Endothelial cell of umbilical vein (primary cell): ENCODE measurements at regions not wholly inside any gene's neighbourhood (a gene's known extent, or its start where the extent isn't known, plus 50 kb on each side); places are given as distances from the start of the nearest gene placed in this dataset.

Source experiments
- BruUV-seq: library from RNA; stranded (reverse); fragments of 400-500 nt; replicated peaks from 2 replicates; lab custom pipeline; 2021; lab: Mats Ljungman, UMichigan
- CTCF ChIA-PET: fragments of 300-600, 350-600 bp; sonication (Branson Sonifier 250); formaldehyde crosslinking; loops from one replicate; lab custom pipeline; 2021; ENCODE audit warnings: antibody characterized with exemption, inconsistent platforms; lab: Charles Lee
- POLR2A ChIA-PET: fragments of 300-600, 350-600 bp; sonication (Branson Sonifier 250); formaldehyde crosslinking; loops from one replicate; lab custom pipeline; 2021; ENCODE audit warnings: antibody characterized with exemption, inconsistent platforms; lab: Charles Lee
- DNase-seq: peaks from one replicate; pipeline ENCODE4 v3.0.0-alpha.2; 2011; ENCODE audit warnings: low read depth, low spot score
- FAIRE-seq: peaks from 2 replicates; lab custom pipeline; 2011; peaks lifted over from hg19 to GRCh38; lab: Jason Lieb, UNC
- H2AFZ ChIP-seq: 2 replicates; pipeline ENCODE4 v1.6.0; 2012; ENCODE audit warnings: low read depth, low read length, control low read depth, inconsistent platforms
- H3K27ac ChIP-seq: 2 replicates; pipeline ENCODE4 v1.5.1; 2011; ENCODE audit warnings: low read depth, mild to moderate bottlenecking, control low read depth, low read length, moderate library complexity; ENCODE audit not compliant: insufficient read depth
- H3K27me3 ChIP-seq, 2 experiments: 2 replicates each; pipeline versions ENCODE4 v1.6.0 to v1.6.1; 2011; ENCODE audit warnings: low read length in 2 of 2, mixed read lengths in 1 of 2; ENCODE audit not compliant: control insufficient read depth in 2 of 2, insufficient read depth in 2 of 2
- H3K36me3 ChIP-seq, 2 experiments: 2 replicates in 1 of 2; 3 replicates in 1 of 2; pipeline ENCODE4 v1.5.1; 2011; ENCODE audit warnings: low read length in 2 of 2, mild to moderate bottlenecking in 1 of 2, moderate library complexity in 1 of 2; ENCODE audit not compliant: control insufficient read depth in 2 of 2, insufficient read depth in 2 of 2; ENCODE audit errors: extremely low read depth in 1 of 2
- H3K4me1 ChIP-seq: 3 replicates; pipeline ENCODE4 v1.5.1; 2011; ENCODE audit warnings: mild to moderate bottlenecking, low read length; ENCODE audit not compliant: control insufficient read depth, insufficient read depth; ENCODE audit errors: extremely low read depth
- H3K4me2 ChIP-seq: 2 replicates; pipeline ENCODE4 v1.6.1; 2011; ENCODE audit warnings: low read length, control low read depth, mixed read lengths; ENCODE audit not compliant: insufficient read depth
- H3K4me3 ChIP-seq, 3 experiments: fragments of 200-600 bp in 1 of 3; sonication (generic), shearing (Covaris generic) in 1 of 3; replicated peaks in 1 of 3; 2 replicates each; pipeline ENCODE4 v1.5.1; 2011 to 2016; ENCODE audit warnings: control low read depth in 3 of 3, low read length in 3 of 3, mild to moderate bottlenecking in 2 of 3, inconsistent platforms in 1 of 3, low read depth in 1 of 3, moderate library complexity in 1 of 3; ENCODE audit not compliant: insufficient read depth in 1 of 3
- H3K79me2 ChIP-seq: 2 replicates; pipeline ENCODE4 v1.6.0; 2012; ENCODE audit warnings: low read length, inconsistent platforms; ENCODE audit not compliant: control insufficient read depth, insufficient read depth
- H3K9ac ChIP-seq: replicated peaks from 2 replicates; pipeline ENCODE3; 2011; ENCODE audit warnings: low read length, control low read depth; ENCODE audit not compliant: insufficient read depth; ENCODE audit errors: extremely low read depth
- H3K9me1 ChIP-seq: replicated peaks from 3 replicates; pipeline ENCODE4 v1.6.0; 2011; ENCODE audit warnings: mild to moderate bottlenecking, low read length; ENCODE audit not compliant: control insufficient read depth, insufficient read depth; ENCODE audit errors: extremely low read depth
- H3K9me3 ChIP-seq: replicated peaks from 2 replicates; pipeline ENCODE4 v1.5.1; 2012; ENCODE audit warnings: low read length, inconsistent platforms; ENCODE audit not compliant: control insufficient read depth, insufficient read depth
- H4K20me1 ChIP-seq: replicated peaks from 2 replicates; pipeline ENCODE3; 2011; ENCODE audit warnings: mild to moderate bottlenecking, low read length; ENCODE audit not compliant: control insufficient read depth, insufficient read depth; ENCODE audit errors: extremely low read depth
- CTCF ChIP-seq, 2 donors: IDR thresholded peaks; 1 replicate in 1 of 2; 2 replicates in 1 of 2; pipeline ENCODE4 v1.5.1; 2011; ENCODE audit warnings: low read length in 2 of 2, mild to moderate bottlenecking in 2 of 2, moderate library complexity in 2 of 2, control low read depth in 1 of 2, inconsistent platforms in 1 of 2, low read depth in 1 of 2; ENCODE audit not compliant: insufficient read depth in 1 of 2; ENCODE audit errors: extremely low read depth in 1 of 2
- EZH2 ChIP-seq: IDR thresholded peaks from 2 replicates; pipeline ENCODE4 v1.6.1; 2012; ENCODE audit warnings: borderline replicate concordance, low read depth, mild to moderate bottlenecking, moderate library complexity, low read length, inconsistent platforms; ENCODE audit not compliant: severe bottlenecking
- FOS ChIP-seq: IDR thresholded peaks from 2 replicates; pipeline ENCODE4 v1.6.1; 2011; ENCODE audit warnings: mild to moderate bottlenecking, low read length, moderate library complexity, borderline replicate concordance; ENCODE audit not compliant: insufficient read depth
- GATA2 ChIP-seq: IDR thresholded peaks from 2 replicates; pipeline ENCODE4 v1.7.0; 2011; ENCODE audit warnings: low read depth, mild to moderate bottlenecking, moderate library complexity, mixed read lengths, low read length; ENCODE audit not compliant: insufficient read length, insufficient read depth
- MAX ChIP-seq: IDR thresholded peaks from 2 replicates; pipeline ENCODE4 v1.6.1; 2011; ENCODE audit not compliant: insufficient read depth, insufficient read length
- POLR2AphosphoS5 ChIP-seq: IDR thresholded peaks from 2 replicates; pipeline ENCODE4 v1.6.1; 2012; ENCODE audit warnings: low read depth, mild to moderate bottlenecking, control low read depth, low read length, moderate library complexity; ENCODE audit not compliant: insufficient read depth
- dilution Hi-C: fragments of 300-500 bp; cut with MboI; formaldehyde crosslinking; loops from one replicate; pipeline ENCODE4 v1.15.0; 2019; ENCODE audit warnings: low sequenced_read_pairs; ENCODE audit not compliant: extremely low pct_ligation_motif_present
- intact Hi-C: fragments of 100-400 bp; cut with micrococcal nuclease; formaldehyde crosslinking; loops from one replicate; pipeline ENCODE4 v1.10.0; 2022

- ChIA-PET CTCF (no interaction called here), POLR2A (no interaction called here)
- H3K36me3 ChIP-seq, result no peaks in the 10 kb centered on the region
- H3K4me1 ChIP-seq, result no peaks in the 10 kb centered on the region
- dilution Hi-C loops, result no loop called here
- H2AFZ ChIP-seq, result no peak overlapping the region
- H3K9me3 ChIP-seq, result no peaks in the 10 kb centered on the region
- H3K4me2 ChIP-seq, result no peak overlapping the region
- FAIRE-seq (no peak), DNase-seq (no peak)
- no peaks in the 10 kb centered on the region for H3K9me1 ChIP-seq
- no peak overlapping the region for H3K9ac ChIP-seq
- H3K4me3 ChIP-seq, result no peak overlapping the region
- no peak for TF ChIP-seq POLR2AphosphoS5
- no peak for TF ChIP-seq MAX
- no peak for TF ChIP-seq EZH2
- TF ChIP-seq GATA2, result no peak
- TF ChIP-seq CTCF (IDR thresholded peaks at IDR 0.05; ENCODE audit: extremely low read depth in 1 of 2, insufficient read depth in 1 of 2, low read depth in 1 of 2, low read length in 2 of 2), result no peak
- no peak for TF ChIP-seq FOS
- H4K20me1 ChIP-seq, result no peaks in the 10 kb centered on the region
- H3K27me3 ChIP-seq, result no peaks in the 10 kb centered on the region
- no peaks in the 10 kb centered on the region for H3K79me2 ChIP-seq
- BruUV-seq, result no TSS peak
- H3K27ac ChIP-seq, result no peak overlapping the region
- intact Hi-C loops, result no loop called here
These were observed 58.1 kb upstream of the MAST4 start for GRCh38 chr5:66538126-66538525.
